ENCODE measurements at regions not wholly inside any gene's neighbourhood (a gene's known extent, or its start where the extent isn't known, plus 50 kb on each side); places are given as distances from the start of the nearest gene placed in this dataset.

DNA sequence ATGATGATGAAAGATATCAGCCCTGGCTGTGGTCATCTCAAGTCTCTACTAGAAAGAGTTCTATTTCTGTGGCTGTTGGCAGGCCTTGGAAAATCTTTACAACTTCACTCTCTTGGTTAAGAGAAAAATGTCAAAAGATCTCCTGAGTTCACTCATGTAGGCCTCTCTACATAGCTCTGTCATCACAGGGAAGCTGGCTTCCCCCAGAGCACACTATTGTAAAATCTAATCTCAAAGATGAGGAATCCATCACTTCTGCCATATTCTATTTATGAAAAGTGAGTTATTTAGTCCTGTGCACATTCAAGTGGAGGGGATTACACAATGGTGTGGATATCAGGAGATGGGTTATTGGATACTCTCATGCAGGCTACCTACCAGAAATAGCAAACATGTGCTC lies 388.4 kb upstream of the HS3ST1 start:
- TF ChIP-seq, protein P1, sequence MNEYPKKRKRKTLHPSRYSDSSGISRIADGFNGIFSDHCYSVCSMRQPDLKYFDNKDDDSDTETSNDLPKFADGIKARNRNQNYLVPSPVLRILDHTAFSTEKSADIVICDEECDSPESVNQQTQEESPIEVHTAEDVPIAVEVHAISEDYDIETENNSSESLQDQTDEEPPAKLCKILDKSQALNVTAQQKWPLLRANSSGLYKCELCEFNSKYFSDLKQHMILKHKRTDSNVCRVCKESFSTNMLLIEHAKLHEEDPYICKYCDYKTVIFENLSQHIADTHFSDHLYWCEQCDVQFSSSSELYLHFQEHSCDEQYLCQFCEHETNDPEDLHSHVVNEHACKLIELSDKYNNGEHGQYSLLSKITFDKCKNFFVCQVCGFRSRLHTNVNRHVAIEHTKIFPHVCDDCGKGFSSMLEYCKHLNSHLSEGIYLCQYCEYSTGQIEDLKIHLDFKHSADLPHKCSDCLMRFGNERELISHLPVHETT (CRISPR knock-in tag; conservative IDR thresholded peaks at IDR 0.05), result no peak
- TF ChIP-seq JUNB (CRISPR knock-in tag; IDR thresholded peaks at IDR 0.05; ENCODE audit: borderline replicate concordance) (no peak), EED (CRISPR knock-in tag; IDR thresholded peaks at IDR 0.05) (no peak), ZNF33B (CRISPR knock-in tag; IDR thresholded peaks at IDR 0.05) (no peak), ZNF407 (CRISPR knock-in tag; IDR thresholded peaks at IDR 0.05; ENCODE audit: not compliant biosample characterization) (no peak), CTCF (CRISPR knock-in tag; IDR thresholded peaks at IDR 0.05) (no peak), FOSL2 (CRISPR knock-in tag; IDR thresholded peaks at IDR 0.05) (no peak), ATF3 (CRISPR knock-in tag; IDR thresholded peaks at IDR 0.05) (no peak), ZNF891 (CRISPR knock-in tag; IDR thresholded peaks at IDR 0.05) (no peak), SSRP1 (CRISPR knock-in tag; IDR thresholded peaks at IDR 0.05) (no peak)
- TF ChIP-seq, protein P2, sequence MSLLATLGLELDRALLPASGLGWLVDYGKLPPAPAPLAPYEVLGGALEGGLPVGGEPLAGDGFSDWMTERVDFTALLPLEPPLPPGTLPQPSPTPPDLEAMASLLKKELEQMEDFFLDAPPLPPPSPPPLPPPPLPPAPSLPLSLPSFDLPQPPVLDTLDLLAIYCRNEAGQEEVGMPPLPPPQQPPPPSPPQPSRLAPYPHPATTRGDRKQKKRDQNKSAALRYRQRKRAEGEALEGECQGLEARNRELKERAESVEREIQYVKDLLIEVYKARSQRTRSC (CRISPR knock-in tag; IDR thresholded peaks at IDR 0.05; ENCODE audit: low read depth), result no peak

Measured in HepG2 (cell line).